GM06990 (cell line): ENCODE measurements at regions not wholly inside any gene's neighbourhood (a gene's known extent, or its start where the extent isn't known, plus 50 kb on each side); places are given as distances from the start of the nearest gene placed in this dataset.

Source experiments
- DNase-seq: peaks from one replicate; pipeline ENCODE4 v3.0.0-alpha.2; 2011; ENCODE audit not compliant: insufficient read length; ENCODE audit errors: extremely low read depth
- H3K27me3 ChIP-seq: replicated peaks from 2 replicates; pipeline ENCODE4 v1.6.0; 2011; ENCODE audit warnings: low read length; ENCODE audit not compliant: control insufficient read depth, insufficient read depth
- H3K36me3 ChIP-seq: 2 replicates; pipeline ENCODE4 v1.5.1; 2011; ENCODE audit warnings: low read length; ENCODE audit not compliant: control insufficient read depth, insufficient read depth
- H3K4me3 ChIP-seq: replicated peaks from 2 replicates; pipeline ENCODE4 v1.5.1; 2011; ENCODE audit warnings: low read depth, mild to moderate bottlenecking, control low read depth, low read length
- TF ChIP-seq, protein P1 (sequence below): IDR thresholded peaks from 2 replicates; pipeline ENCODE4 v1.5.1; 2011; ENCODE audit warnings: low read length, control low read depth, mild to moderate bottlenecking, inconsistent platforms; ENCODE audit not compliant: insufficient read depth, poor library complexity, severe bottlenecking

DNA sequence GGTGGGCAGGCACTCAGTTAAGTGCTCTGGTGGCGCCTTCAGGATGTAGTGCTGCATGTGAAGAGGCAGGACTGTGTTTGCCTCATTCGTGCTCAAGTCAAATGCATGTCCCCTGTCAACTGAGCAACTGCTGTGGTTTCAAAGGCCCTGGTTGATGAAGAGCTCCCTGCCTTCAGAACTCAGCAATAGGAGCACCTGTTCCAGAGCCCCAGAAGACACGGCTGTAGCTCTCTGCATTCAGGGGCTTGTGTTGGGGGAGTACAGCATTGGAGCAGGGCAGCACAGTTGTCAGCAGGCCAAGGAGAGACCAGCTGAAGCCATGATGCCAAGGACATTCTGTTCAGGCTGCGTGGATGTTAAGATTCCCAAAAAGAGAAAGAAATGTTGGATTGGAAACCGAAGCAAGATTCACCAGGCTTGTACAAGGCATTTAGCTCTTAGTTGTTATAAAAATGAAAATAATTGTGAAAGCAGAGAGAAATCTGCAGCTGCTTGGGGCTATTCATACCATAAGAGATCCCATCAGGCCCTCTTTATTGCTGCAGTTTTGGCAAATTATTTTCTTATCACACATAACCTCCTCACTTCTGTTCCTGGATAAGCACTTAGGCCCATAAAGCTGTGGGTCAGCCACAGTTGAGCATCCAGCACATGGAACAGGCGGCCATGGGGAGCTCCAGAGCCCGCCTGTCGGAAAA lies 252.4 kb upstream of the ZNF521 start:
- peaks cover 1% of the 10 kb centered on the region for H3K27me3 ChIP-seq
- no peak for DNase-seq
- H3K4me3 ChIP-seq: no peak overlapping the region
- no peaks in the 10 kb centered on the region for H3K36me3 ChIP-seq
- TF ChIP-seq, protein P1, sequence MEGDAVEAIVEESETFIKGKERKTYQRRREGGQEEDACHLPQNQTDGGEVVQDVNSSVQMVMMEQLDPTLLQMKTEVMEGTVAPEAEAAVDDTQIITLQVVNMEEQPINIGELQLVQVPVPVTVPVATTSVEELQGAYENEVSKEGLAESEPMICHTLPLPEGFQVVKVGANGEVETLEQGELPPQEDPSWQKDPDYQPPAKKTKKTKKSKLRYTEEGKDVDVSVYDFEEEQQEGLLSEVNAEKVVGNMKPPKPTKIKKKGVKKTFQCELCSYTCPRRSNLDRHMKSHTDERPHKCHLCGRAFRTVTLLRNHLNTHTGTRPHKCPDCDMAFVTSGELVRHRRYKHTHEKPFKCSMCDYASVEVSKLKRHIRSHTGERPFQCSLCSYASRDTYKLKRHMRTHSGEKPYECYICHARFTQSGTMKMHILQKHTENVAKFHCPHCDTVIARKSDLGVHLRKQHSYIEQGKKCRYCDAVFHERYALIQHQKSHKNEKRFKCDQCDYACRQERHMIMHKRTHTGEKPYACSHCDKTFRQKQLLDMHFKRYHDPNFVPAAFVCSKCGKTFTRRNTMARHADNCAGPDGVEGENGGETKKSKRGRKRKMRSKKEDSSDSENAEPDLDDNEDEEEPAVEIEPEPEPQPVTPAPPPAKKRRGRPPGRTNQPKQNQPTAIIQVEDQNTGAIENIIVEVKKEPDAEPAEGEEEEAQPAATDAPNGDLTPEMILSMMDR: no peak

DNA sequence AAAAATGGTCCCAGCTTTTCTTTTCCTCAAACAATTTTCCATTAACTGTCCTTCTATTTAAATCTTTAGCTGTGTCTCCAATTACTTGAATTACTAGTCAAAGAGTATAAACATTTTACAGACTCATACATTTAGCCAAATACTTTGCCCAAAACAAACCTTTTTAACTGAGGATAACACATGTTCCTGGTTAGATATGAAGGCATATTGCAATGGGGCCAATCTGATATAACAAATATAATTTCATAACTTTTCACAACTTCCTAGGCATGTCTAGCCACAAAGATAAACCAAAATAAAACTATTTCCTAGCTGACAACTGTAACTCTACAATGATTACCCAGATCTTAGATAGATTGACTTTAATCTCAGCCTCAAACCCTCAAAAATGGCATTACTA lies 247.5 kb upstream of the ZNF521 start:
- no peak overlapping the region for H3K4me3 ChIP-seq
- no peaks in the 10 kb centered on the region; the same call in none of the 2 replicates for H3K27me3 ChIP-seq
- TF ChIP-seq, protein P1: no peak
- no peaks in the 10 kb centered on the region for H3K36me3 ChIP-seq
- no peak for DNase-seq

DNA sequence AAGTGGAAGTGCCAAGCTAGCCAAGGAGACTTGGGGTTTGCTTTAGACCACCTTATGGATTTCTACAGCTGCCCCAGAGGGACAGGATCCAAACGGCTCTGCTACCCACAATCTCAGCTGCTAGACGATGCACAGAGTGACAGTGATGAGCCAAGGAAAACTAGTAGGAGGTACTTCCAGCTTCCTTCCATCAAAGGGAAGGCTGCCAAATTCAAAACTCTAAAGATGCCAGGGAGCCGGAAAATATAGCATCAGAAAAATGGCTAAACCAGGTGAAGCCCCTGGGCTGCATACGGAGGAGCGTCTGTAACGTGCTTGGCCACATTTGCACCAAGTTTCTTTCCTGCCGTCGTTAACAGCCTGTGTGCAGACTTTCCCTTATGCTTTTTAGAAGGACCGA lies 245.5 kb upstream of the ZNF521 start:
- no peaks in the 10 kb centered on the region for H3K36me3 ChIP-seq
- H3K4me3 ChIP-seq: no peak overlapping the region
- no peak for DNase-seq
- TF ChIP-seq, protein P1: no peak
- no peaks in the 10 kb centered on the region; the same call in none of the 2 replicates for H3K27me3 ChIP-seq

DNA sequence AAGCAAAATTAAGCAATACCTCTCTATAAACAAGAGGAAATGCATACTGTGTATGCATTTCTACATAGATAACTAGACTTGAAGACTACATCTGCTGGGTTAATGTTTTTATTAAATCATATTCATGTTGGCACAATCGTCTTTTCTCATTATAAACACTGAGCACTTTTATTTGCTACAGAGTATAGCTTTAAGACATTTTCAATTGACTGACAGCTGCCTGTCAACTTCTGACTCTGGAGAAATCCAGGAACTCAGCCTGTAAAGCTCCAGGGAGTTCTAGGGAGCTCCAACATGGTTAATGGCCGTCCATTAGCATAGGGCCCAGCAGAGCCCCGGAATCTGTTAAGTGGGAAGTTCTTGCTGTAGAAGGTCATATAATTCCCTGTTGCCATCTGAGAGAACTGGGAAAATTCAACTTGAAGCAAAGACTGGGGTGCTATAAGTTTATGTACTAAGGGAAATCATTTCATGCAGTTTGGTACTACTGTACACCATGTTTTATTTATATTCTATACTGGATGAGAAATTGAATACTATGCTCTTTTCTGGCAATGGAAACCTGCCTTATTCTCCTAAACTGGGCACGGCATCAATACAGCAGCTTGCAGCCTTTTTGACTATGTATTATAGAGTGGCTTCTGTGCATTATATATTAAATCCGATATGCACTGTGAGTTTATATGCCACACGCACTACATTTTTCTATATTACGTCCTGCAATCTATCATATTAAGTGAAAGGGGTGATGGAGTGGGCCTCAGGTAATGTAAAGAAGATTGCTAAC lies 243.5 kb upstream of the ZNF521 start:
- Histone ChIP-seq H3K4me3 (no peak overlapping the region), H3K27me3 (no peaks in the 10 kb centered on the region; the same call in 1 of the 2 replicates), H3K36me3 (no peaks in the 10 kb centered on the region)
- TF ChIP-seq, protein P1: no peak
- no peak for DNase-seq

DNA sequence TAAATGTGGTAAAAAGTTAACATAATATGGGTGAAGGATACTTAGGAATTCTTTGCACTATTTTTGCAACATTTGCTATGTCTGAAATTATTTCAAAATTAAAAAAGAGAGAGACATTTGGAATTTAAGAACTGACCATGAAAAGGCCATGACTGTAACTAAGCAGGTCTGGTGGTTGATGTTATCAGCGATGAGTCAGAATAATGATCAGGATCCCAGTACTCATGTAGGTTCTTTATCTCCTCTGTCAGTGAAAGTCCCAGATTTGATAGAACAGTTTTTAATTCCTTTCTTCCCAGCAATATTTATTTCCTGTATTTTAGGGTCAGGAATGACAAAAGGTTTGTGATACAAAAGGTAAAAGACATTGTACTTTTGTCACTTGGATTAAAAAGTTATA lies 242.4 kb upstream of the ZNF521 start:
- TF ChIP-seq, protein P1: no peak
- Histone ChIP-seq H3K27me3 (no peaks in the 10 kb centered on the region; the same call in 1 of the 2 replicates), H3K36me3 (no peaks in the 10 kb centered on the region), H3K4me3 (no peak overlapping the region)
- DNase-seq: no peak
